Fibroblast of skin of back (primary cell): ENCODE measurements at regions not wholly inside any gene's neighbourhood (a gene's known extent, or its start where the extent isn't known, plus 50 kb on each side); places are given as distances from the start of the nearest gene placed in this dataset.

ENCODE experiments used
- DNase-seq: peaks from one replicate; pipeline ENCODE4 v3.0.0-alpha.2; 2013

- no peak for DNase-seq
Observed at GRCh38 chr13:71068041-71068440, 799.0 kb downstream of the DACH1 start.

GRCh38 chr13:71067165-71067815 is 799.7 kb downstream of the DACH1 start:
- no peak for DNase-seq

- DNase-seq: no peak
Observed at GRCh38 chr13:71056581-71056980, 810.4 kb downstream of the DACH1 start.

- DNase-seq: no peak
Observed at GRCh38 chr13:71055644-71056043, 811.4 kb downstream of the DACH1 start.

GRCh38 chr13:71055047-71055446 is 812.0 kb downstream of the DACH1 start:
- DNase-seq: no peak

GRCh38 chr13:71054358-71054757 is 812.6 kb downstream of the DACH1 start:
- no peak for DNase-seq

- DNase-seq: no peak
Observed at GRCh38 chr13:71051573-71051972, 815.4 kb downstream of the DACH1 start.

- DNase-seq: no peak
Observed at GRCh38 chr13:71046360-71047079, 820.5 kb downstream of the DACH1 start.

- DNase-seq: no peak
Observed at GRCh38 chr13:71045101-71045500, 821.9 kb downstream of the DACH1 start.

GRCh38 chr13:71039440-71039839 is 827.6 kb downstream of the DACH1 start:
- no peak for DNase-seq

GRCh38 chr13:71034018-71034417 is 833.0 kb downstream of the DACH1 start:
- DNase-seq: no peak

- DNase-seq: no peak
Observed at GRCh38 chr13:71033026-71033425, 834.0 kb downstream of the DACH1 start.

GRCh38 chr13:71030784-71031183 is 836.2 kb downstream of the DACH1 start:
- no peak for DNase-seq

- no peak for DNase-seq
Observed at GRCh38 chr13:71028884-71029283, 838.1 kb downstream of the DACH1 start.

GRCh38 chr13:71021825-71022422 is 845.1 kb downstream of the DACH1 start:
- DNase-seq: no peak

GRCh38 chr13:71018995-71019394 is 848.0 kb downstream of the DACH1 start:
- DNase-seq: peak; percentile 2

GRCh38 chr13:71018544-71018943 is 848.5 kb downstream of the DACH1 start:
- DNase-seq: no peak

- no peak for DNase-seq
Observed at GRCh38 chr13:71017607-71018006, 849.4 kb downstream of the DACH1 start.

GRCh38 chr13:71015516-71015915 is 851.5 kb downstream of the DACH1 start:
- no peak for DNase-seq

GRCh38 chr13:71015021-71015420 is 852.0 kb downstream of the DACH1 start:
- DNase-seq: no peak

GRCh38 chr13:71005919-71006318 is 861.1 kb downstream of the DACH1 start:
- no peak for DNase-seq

GRCh38 chr13:70995338-70995737 is 871.7 kb downstream of the DACH1 start:
- DNase-seq: no peak

- DNase-seq: no peak
Observed at GRCh38 chr13:70994191-70994590, 872.8 kb downstream of the DACH1 start.

GRCh38 chr13:70987043-70987442 is 878.8 kb upstream of the KLHL1 start:
- DNase-seq: no peak
